GM21423 (cell line): ENCODE measurements at regions not wholly inside any gene's neighbourhood (a gene's known extent, or its start where the extent isn't known, plus 50 kb on each side); places are given as distances from the start of the nearest gene placed in this dataset.

Experiments used
- ATAC-seq: cut with Tn5 transposase; IDR thresholded peaks from one replicate; pipeline ENCODE4 v1.9.1; 2021; ENCODE audit warnings: mild to moderate bottlenecking, moderate library complexity; ENCODE audit not compliant: unreplicated experiment

DNA sequence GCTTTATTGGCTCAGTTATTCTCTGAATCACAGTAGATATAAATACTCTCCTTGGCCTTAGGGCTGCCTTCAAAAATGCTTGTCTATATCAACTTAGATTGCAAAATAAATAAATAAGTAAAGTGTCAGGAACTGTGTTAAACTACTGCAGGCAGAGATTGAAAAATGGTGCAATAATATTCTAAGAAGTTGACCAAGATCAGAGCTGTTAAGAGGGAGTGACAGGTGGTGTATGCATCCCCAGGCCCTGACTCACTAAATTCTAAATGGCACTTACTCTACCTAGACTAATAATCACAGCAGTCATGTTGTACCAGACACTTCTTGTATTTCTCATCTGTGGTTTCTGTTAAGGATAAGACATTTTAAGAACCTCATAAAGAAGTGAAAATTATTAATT is 235.1 kb upstream of the SPOCK3 start:
- ATAC-seq: no peak

DNA sequence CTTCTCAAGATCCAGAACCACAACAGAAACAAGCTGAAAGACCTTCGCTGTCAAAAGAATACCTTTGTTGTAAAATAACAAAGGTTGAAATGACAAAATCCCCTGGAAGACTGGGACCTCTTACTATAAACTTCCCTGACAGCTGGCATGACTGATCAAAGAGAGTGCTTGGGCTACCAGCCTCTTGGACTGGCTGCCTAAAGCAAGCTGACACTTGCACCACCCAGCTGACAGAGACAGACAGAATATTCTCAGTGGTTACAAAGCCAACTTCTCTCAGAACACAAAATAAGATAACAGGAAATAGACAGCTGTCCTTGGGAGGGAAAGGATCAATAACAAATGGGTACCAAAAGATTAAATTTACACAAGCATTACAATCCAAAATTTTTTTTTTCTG is 241.7 kb upstream of the SPOCK3 start:
- ATAC-seq: no peak

DNA sequence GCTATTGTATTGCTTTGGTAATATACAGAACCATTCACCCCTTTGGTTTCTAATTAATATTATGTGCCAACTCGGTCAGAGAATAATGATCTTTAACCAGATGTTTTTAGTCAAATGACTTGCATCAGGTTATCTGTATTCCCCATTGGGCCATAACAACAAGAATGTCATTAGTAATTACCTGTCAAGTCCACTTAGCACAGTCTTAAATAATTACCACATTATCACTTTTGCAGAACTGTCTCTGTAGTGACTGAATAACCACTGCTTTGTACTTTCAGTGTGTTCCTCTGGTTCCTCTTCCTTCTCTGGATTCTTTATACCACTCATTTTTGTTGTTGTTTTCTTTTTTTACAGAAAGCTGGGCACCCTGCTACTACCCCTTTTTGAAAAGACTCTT is 257.7 kb upstream of the SPOCK3 start:
- no peak for ATAC-seq

DNA sequence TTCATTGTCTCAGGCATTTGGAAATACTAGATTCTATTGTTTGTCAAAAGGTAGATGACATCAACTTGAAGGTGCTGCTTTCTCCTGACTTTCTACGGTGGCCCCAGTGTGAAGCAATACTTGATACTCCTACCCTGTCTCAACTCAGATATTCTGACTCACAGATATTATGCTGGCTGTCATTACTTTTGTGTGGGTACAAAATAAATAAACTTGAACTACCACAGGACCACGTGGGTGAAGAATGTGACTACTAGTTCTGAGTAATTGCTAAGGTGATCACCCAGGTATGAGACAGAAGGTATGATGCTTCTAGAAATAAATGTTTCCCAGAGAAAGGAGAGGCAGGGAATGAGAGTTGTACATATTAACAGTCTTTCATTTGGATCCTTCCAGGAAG is 275.3 kb upstream of the SPOCK3 start:
- no peak for ATAC-seq

DNA sequence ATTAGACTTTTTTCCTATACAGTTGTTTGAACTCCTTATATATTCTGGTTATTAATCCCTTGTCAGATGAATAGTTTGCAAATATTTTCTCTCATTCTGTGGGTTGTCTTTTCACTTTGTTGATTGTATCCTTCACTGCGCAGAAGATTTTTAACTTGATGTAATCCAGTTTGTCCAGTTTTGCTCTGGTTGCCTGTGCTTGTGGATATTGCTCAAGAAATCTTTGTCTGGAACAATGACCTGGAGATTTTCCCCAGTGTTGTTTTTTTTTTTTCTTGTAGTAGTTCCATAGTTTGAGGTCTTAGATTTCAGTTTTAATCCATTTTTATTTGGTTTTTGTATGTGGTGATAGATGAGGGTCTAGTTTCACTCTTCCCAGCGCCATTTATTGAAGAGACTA is 289.8 kb upstream of the SPOCK3 start:
- no peak for ATAC-seq

DNA sequence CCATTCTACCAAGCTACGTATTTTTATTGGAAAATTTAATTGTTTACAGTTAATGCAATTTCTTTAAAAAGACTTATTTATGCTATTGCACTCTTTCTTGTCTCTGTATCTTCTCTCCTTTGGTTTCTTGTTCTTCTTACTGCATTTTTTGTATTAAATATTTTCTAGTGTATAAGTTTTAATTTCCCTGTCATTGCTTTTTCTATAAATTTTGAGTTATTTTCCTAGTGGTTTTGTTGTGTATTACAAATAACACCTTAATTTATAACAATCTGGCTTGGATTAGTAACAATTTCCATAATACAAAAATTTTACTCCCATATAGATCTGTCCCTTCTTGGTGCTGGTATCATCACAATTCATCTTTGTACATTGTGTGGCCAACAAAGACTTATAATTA is 303.5 kb upstream of the SPOCK3 start:
- no peak for ATAC-seq

DNA sequence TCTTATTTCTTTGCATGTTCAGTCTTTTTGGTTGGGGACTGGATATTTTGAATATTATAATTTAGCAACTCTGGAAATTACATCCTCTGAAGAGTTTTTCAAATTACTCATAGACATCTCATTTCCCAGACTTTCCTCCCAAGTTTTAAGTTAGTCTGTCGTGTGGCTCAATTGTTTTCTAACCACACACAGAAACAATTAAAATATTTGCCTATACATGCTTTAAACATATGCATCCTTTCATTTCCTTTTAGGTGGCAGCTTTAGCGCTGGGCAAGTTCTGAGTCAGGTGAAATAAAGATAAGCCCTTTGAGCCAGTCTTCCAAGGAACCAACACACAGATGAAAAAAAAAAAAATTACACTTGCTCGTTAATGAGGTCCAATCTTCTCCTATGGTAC is 307.0 kb upstream of the SPOCK3 start:
- no peak for ATAC-seq

DNA sequence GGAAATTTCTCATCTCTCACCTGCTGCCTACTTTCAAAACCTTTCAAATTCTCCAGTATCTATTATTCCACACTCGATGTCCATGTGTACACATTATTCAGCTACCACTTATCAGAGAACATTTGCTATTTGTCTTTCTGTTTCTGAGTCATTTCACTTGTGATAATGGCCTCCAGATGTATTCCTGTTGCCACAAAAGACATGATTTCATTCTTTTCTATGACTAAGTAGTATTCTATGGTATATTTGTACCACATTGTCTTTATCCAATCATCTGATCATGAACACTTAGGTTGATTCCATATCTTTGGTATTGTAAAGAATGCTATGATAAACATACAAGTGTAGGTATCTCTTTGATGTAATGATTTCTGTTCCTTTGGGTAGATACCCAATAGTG is 310.1 kb upstream of the SPOCK3 start:
- ATAC-seq: no peak

DNA sequence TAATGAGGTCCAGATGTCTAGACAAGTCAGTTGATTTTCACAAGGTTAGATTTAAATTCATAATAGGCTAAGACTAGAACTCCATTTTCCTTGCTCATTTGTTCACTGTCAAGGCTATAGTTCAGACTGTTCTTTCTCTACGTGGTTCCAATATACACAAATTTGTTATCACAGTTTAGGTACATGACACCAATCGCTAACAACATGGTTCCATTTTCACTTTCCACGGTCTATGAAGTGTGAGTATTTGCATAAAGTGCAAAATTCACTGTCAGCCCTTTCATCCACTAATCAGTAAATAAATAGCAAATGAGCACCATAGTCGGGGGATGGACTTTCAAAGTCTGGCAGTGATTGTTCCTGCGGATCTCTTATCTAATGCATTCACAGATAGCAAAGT is 315.7 kb upstream of the SPOCK3 start:
- no peak for ATAC-seq

DNA sequence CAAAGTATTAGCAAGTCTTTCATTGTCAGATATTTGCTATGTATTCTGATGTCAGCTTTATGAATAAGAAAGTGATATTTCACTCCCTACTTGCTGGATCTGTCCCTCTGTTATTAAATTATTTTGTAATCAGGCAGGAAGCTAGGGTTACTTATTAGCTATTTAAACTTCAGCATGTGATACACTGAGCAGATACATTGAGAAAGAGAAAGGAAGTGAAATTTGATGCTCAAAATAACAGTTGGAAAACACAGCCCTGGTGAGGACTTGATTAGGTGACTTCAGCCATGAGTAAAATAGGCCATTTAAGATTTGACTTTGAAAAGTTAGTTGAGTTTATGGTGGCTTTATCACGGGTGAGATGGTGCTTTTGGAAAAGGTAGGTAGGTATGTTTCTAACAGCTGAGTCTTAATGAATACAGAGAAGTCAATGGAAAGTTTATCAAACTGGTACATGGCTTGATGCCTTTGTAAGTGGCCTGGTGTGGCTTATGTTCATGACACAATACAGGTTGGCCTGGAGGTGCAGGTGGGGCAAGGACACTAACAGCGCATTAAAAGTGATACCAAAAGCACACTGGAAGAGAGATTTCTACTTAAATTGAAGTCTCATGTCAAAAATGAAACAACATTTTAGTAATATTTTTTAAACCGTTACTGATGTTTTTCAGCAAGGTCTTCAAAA is 321.2 kb upstream of the SPOCK3 start:
- peak; percentile 90 for ATAC-seq

DNA sequence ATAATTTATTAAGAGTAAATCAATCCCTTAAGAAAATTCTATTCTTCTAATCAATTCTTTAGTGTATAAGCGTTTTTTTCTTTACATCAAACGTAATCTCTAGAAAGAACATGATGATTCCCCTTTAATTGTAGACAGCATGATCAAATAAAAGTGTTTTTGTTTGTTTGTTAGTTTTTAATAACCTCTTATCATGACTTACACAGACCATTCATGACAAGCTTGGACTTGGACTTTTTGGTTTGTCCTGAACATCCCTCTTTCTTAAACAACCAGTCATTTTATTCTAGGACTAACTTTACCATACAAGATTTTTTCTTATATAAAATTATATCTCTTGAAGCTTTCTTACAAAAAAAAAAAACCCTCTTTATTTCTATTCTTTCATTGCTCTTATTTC is 344.6 kb upstream of the SPOCK3 start:
- ATAC-seq: no peak

DNA sequence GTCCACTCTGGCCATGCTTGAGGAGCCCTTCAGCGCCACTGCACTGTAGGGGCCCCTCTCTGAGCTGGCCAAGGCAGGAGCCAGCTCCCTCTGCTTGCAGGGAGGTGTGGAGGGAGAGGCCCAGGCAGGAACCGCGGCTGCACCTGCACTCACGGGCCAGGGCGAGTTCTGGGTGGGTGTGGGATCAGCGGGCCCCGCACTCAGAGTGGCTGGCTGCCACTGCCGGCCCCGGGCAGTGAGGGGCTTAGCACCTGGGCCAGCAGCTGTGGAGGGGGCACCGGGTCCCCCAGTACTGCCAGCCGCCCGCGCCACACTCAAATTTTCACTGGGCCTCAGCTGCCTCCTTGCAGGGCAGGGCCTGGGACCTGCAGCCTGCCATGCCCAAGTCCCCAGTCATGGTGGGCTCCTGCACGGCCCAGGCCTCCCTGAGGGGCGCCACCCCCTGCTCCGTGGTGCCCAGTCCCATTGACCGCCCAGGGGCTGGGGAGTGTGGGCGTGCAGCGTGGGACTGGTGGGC is 347.2 kb upstream of the SPOCK3 start:
- ATAC-seq: no peak

DNA sequence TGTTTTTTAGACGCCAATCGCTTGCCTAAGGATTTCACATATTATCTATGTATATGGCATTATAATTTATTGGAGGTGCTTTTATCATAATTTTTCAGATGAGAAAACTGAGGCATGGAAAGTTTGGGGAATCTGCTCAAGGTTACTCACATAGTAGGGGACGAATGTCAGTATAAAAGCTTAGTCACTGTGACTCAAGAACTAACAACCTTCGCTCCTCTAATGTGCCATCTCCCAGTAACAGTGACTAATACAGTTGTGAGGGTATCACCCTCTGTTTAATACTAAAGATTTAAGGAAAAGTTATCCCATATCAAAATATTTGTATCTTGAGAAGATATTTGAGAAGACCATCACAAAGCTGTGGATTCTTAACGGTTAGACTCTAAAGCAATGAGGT is 353.1 kb upstream of the SPOCK3 start:
- no peak for ATAC-seq

DNA sequence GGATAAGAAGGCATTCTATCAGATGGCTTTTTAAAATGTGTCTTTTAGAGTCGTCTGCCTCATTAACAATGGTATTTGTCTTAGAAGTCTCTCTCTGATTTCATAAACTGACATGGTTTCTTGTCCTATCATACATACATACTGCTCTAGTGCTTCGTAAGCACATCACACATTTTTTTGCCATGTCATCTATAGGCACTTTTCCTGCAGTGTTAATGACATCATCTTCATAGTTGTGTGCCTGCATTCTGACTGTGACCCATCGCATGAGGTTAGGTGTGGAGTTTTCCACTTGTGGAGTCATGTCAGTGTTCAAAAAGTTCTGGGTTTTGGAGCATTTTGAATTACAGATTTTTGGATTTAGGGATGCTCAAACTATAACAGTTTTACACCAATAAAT is 361.6 kb upstream of the SPOCK3 start:
- no peak for ATAC-seq

DNA sequence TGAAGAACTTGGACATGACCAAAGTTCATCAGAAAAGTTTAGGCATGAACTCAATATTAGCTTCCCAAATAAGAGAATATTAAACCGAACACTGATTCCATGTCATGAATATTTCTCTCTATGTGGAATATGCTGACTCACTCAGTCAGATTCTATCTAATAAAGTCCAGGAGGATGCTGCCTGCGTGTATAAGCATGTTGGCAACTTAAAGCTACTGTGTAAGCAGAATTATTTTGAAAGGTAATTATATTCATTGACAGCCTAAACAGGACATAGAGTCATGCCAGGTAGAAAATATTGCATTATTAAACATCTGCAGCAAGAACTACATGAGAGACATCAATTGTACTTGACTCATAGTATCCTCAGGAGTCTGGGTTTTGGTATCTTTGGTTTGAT is 367.9 kb upstream of the SPOCK3 start:
- no peak for ATAC-seq

DNA sequence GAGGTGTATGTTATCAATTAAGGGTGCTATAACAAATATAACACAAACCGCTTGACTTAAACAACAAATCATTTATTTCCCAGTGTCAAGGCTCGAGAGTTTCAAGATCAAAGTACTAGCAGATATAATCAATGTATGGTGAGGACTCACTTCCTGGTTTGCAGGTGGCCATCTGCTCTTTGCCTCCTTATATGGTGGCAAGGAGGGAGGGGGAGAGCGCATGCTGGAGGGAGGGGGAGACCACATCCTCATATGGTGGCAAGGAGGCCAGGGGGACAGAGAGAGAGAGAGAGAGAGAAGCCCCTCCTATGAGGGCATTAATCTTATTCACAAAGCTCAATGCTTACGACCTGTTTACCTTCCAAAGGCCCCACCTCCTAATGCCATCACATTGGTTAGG is 372.3 kb upstream of the SPOCK3 start:
- no peak for ATAC-seq

DNA sequence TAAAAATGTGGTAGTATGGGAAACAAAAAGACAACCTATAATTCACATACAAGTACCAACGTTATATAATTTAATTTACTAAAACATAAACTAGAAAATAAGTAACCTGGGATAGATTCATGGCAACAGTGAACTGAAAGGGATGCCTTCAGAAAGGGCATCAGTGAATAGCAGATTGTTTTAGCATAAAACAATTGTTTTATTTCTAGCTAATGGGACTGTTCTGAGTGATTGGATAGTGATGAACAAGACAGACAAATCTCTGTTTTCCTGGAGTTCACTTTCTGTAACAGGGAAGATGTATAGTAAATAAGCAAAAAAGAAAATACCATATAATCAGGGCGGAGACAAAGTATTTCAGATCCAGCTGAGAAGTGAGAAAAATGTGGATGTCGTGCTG is 379.1 kb upstream of the SPOCK3 start:
- ATAC-seq: no peak

DNA sequence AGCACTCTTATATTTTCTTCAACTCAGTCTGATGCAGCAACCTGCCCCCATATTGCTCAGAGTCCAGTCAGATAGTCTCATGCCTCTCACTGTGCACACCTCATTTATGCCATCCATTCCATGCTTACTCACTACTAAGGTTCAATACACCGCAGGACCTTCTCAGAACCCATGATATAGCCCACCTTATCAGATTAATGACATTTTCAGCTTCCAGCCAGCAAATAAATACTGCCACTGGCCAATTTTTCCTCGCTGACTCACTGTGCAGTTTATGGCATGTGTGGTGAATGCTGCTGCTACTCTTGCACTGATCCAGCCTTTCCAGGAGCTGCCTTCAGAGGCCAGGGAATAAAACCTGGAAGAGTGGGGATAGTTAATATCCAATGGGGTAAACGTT is 380.6 kb upstream of the SPOCK3 start:
- ATAC-seq: no peak

DNA sequence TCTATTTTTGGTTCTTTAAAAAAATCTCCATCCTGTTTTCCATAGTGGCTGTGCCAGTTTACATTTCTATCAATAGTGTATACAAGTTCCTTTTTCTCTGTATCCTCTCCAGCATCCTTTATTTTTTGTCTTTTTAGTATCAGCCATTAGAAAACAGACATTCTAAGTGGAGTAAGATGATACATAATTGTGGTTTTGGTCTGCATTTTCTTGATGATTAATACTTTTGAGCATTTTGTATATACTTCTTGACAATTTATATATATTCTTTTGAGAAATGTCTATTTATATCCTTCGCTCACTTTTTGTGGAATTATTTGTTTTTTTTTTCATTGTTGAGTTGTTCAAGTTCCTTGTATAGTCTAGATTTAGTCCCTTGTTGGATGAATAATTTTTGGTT is 382.2 kb upstream of the SPOCK3 start:
- ATAC-seq: no peak

DNA sequence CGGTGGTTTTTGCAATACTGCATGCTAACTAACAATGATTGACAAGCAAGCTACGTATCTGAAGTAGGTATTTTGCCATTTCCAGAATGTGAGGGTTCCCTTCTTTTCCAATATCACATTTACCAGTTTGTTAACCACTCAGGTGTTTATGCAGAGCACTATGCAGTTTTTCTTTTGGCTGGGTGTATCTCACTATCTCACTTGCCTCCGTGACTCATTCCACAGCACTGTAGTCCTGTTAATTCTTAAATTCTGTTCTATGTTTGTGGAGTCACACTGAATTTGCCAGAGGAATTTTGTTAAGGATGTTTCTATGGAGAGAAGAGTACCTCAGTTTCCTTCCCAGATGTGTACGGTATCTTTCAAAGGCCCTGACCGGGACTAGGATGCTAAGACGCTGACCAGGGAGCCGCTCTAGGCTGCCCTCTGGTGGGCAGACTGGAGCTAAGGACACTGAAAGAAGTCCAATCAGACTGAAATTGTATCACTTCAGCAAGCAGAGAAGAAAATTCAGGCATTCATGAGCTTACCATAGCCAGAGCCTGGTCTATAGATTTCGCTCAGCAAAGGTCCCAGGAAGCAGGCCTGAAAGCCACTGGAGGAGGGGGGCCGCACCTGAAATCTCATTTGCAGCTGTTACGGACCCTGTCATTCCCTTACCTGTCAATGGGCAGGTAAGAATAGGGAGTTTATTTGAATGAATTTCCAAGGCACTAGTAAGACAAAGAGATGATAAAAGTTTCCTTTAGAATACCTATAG is 388.4 kb upstream of the SPOCK3 start:
- ATAC-seq: peak; percentile 98

DNA sequence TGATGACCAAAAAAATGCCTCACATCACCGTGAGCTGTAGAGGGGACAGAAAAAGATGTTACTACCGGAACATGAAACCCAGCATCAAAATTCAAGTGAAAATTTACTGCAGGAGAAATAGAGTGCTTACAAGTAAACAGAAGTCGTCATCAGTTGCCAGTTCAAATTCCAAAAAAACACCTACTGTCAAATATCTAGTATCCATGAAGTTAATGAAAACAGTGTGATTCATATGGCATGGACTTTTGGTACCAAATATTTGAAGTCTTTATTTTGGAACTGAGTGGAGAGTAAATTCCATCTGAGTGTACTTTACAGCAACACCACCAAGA is 388.9 kb upstream of the SPOCK3 start:
- no peak for ATAC-seq

DNA sequence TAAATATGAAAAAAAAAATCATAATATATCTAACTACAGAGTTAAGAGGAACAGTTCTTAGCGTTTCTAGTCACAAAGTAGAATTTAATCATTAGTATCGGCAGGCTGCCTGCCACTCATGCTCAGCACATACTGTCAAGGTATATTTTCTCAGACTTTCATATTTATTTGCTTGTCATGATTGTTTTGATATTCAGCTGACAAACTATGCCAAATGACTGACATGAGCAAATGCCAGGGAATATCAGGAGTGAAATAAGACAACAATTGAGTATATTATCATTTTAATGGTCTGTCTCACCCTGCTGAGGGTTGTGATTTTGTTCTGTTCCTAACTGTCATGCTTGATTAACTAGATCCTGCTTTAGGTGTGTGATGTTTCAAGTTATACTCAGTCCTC is 395.0 kb upstream of the SPOCK3 start:
- no peak for ATAC-seq

DNA sequence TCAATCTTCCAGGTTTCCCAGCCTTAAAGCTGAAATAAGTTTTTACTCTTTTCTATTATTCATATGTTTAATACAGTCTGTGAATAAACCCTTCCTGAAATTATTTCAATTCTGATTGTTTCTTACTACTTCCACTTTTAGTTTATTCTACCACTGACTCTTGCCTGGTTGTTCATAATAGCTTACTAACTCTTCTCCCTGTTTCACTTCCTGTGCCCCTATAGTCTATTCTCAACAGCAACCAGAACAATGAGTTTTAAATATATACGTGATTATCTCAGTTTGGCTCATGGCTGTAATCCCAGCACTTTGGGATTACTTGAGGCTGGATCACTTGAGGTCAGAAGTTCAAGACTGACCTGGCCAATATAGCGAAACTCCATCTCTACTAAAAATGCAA is 408.0 kb upstream of the SPOCK3 start:
- ATAC-seq: no peak
